Right lobe of liver (tissue), 4 donors: ENCODE measurements at regions not wholly inside any gene's neighbourhood (a gene's known extent, or its start where the extent isn't known, plus 50 kb on each side); places are given as distances from the start of the nearest gene placed in this dataset.

Experiments
- CTCF ChIP-seq, 4 donors: fragments of 200-600 bp in 3 of 4; fragments of 450-650 bp in 1 of 4; IDR thresholded peaks; one replicate each; pipeline versions ENCODE4 v1.5.1 to v1.8.0; 2016 to 2022; ENCODE audit warnings: antibody characterized with exemption in 4 of 4, mild to moderate bottlenecking in 2 of 4
- POLR2A ChIP-seq: fragments of 450-650 bp; IDR thresholded peaks from one replicate; pipeline ENCODE4 v1.6.1; 2017; ENCODE audit warnings: antibody characterized with exemption, mild to moderate bottlenecking
- donor health status: DM: no; HTN: no; CAD: no.
- donor health status: DM: no; HTN: no; CAD: no.
- donor health status: DM: no; HTN: yes; CAD: no.

GRCh38 chrX:65127842-65128241 lies 151.6 kb upstream of the ZC4H2 start:
- TF ChIP-seq POLR2A (no peak), CTCF (IDR thresholded peaks at IDR 0.05) (no peak)
